ENCODE measurements at regions not wholly inside any gene's neighbourhood (a gene's known extent, or its start where the extent isn't known, plus 50 kb on each side); places are given as distances from the start of the nearest gene placed in this dataset.

DNA sequence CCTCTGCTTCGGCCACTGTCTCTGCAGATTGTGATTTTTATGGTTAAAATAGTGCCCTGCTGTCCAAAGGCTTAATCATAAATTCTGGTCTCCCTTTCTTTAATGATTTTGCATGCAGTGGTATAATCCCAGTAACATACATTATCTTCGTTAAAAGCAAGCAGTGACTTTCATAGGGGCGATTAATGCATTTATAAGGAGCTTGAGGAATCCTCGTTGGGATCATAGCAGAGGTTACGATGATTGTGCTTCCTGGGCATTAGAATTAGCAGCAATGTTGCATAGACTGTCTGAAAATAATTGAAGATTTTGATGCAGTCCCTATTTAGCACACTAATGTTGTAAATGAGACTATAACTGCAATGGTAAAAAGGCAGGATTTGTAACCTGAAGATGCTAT, 181.3 kb downstream of the PRL start:
- peaks cover 0 to 6% (median 0%) of the 10 kb centered on the region in 8 donors for H3K9me3 ChIP-seq
- no peaks in the 10 kb centered on the region for H3K4me1 ChIP-seq
- no peak for DNase-seq
- TF ChIP-seq POLR2AphosphoS5 (IDR thresholded peaks at IDR 0.05) (no peak), POLR2A (IDR thresholded peaks at IDR 0.05) (no peak)
- TF ChIP-seq, protein P1, sequence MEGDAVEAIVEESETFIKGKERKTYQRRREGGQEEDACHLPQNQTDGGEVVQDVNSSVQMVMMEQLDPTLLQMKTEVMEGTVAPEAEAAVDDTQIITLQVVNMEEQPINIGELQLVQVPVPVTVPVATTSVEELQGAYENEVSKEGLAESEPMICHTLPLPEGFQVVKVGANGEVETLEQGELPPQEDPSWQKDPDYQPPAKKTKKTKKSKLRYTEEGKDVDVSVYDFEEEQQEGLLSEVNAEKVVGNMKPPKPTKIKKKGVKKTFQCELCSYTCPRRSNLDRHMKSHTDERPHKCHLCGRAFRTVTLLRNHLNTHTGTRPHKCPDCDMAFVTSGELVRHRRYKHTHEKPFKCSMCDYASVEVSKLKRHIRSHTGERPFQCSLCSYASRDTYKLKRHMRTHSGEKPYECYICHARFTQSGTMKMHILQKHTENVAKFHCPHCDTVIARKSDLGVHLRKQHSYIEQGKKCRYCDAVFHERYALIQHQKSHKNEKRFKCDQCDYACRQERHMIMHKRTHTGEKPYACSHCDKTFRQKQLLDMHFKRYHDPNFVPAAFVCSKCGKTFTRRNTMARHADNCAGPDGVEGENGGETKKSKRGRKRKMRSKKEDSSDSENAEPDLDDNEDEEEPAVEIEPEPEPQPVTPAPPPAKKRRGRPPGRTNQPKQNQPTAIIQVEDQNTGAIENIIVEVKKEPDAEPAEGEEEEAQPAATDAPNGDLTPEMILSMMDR (IDR thresholded peaks at IDR 0.05 in 8 of 11, conservative IDR thresholded peaks at IDR 0.05 in 3 of 11) = no peak
- H3K27me3 ChIP-seq (replicated peaks in 1 of 7) = no peaks in the 10 kb centered on the region
- no peak overlapping the region for H3K27ac ChIP-seq
- 73 to 88% (median 79%) methylated on average over 5 of the region's 5 CpGs for WGBS, 5 donors
- intact Hi-C loops (cut with DNase I; ENCODE audit: low total_unique reads) = no loop called here
- H3K36me3 ChIP-seq = no peaks in the 10 kb centered on the region
- no peak overlapping the region for H3K4me3 ChIP-seq

DNA sequence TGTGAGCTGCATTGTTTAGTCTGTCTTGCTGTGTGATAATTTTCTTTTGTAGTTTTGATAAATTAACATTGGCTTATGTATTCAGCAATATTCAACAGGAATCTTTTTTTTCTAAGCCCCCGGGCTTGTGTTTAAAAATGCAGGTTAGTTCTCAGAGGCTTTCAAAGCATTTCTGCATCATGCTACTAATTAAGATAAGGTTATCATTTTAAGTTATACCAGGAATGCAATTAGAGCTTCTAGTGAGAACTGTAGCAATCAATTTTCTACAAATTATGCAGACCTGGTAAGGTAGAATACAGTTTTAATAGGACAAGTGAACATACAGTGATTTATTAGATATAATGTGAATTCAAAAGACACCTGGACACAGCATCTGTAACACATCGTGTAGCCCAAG, 179.2 kb downstream of the PRL start:
- 75 to 93% (median 87%) methylated on average over 2 of the region's 2 CpGs for WGBS, 5 donors
- TF ChIP-seq, protein P1 (IDR thresholded peaks at IDR 0.05 in 8 of 11, conservative IDR thresholded peaks at IDR 0.05 in 3 of 11) = no peak
- TF ChIP-seq POLR2AphosphoS5 (IDR thresholded peaks at IDR 0.05) = no peak
- no peak for TF ChIP-seq POLR2A (IDR thresholded peaks at IDR 0.05)

DNA sequence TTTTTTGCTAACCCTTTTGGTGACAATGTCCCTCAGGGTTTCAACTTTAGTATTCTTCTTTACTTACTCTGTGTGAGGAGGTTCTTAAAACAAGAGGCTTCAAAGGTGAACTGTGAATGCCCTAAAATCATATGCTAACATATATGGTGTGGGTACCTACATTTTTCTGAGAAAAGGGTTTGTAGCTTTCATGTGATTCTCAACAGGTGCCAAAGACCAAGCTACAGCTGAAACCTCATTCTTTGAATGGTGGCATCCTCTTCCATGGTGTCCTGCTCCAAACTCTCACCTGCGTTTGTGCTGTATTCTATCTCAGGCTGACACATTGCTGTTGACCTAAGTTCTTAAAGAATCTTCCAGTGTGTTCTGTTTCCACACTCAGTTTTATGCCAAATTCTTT, 177.3 kb downstream of the PRL start:
- 86 to 97% (median 94%) methylated on average over 1 of the region's 1 CpG for WGBS, 5 donors
- no peaks in the 10 kb centered on the region for H3K27me3 ChIP-seq (replicated peaks in 1 of 7)
- H3K4me1 ChIP-seq = no peaks in the 10 kb centered on the region
- no peak for TF ChIP-seq POLR2A (IDR thresholded peaks at IDR 0.05)
- no peak for TF ChIP-seq POLR2AphosphoS5 (IDR thresholded peaks at IDR 0.05)
- TF ChIP-seq, protein P1 (IDR thresholded peaks at IDR 0.05 in 8 of 11, conservative IDR thresholded peaks at IDR 0.05 in 3 of 11) = no peak
- H3K9me3 ChIP-seq = peaks cover 0 to 6% (median 0%) of the 10 kb centered on the region in 8 donors
- intact Hi-C loops (cut with DNase I; ENCODE audit: low total_unique reads) = no loop called here
- no peak overlapping the region for H3K27ac ChIP-seq
- DNase-seq = no peak
- no peak overlapping the region for H3K4me3 ChIP-seq
- no peaks in the 10 kb centered on the region for H3K36me3 ChIP-seq

More for the DNA sequence above, 179.2 kb downstream of the PRL start:
- Histone ChIP-seq H3K27ac (no peak overlapping the region), H3K36me3 (no peaks in the 10 kb centered on the region), H3K9me3 (peaks cover 0 to 6% (median 0%) of the 10 kb centered on the region in 8 donors), H3K27me3 (replicated peaks in 1 of 7) (no peaks in the 10 kb centered on the region), H3K4me1 (no peaks in the 10 kb centered on the region), H3K4me3 (no peak overlapping the region)
- intact Hi-C loops (cut with DNase I; ENCODE audit: low total_unique reads) = no loop called here
- DNase-seq = no peak

DNA sequence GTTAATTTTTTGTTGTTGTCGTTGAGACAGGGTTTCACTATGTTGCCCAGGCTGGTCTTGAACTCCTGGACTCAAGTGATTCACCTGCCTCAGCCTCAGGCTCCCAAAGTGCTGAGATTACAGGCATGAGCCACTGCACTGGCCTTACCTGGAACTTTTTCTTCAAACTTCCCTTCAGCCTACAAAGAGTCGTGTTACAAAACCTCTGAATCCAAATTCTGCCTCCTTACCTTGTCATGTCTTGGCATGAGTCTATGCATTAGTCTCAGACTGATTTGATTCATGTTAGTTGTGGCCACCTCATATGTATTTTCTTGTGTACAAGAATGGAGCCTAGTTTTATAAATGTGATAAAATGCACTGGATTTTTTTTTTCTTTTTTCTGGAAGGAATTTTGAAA, 172.1 kb downstream of the PRL start:
- Histone ChIP-seq H3K36me3 (no peaks in the 10 kb centered on the region), H3K4me3 (no peak overlapping the region), H3K27me3 (replicated peaks in 1 of 7) (no peaks in the 10 kb centered on the region), H3K4me1 (no peaks in the 10 kb centered on the region), H3K27ac (no peak overlapping the region), H3K9me3 (peaks cover 0 to 16% (median 11%) of the 10 kb centered on the region in 8 donors)
- TF ChIP-seq POLR2AphosphoS5 (IDR thresholded peaks at IDR 0.05) (no peak), POLR2A (IDR thresholded peaks at IDR 0.05) (no peak)
- TF ChIP-seq, protein P1 (IDR thresholded peaks at IDR 0.05 in 8 of 11, conservative IDR thresholded peaks at IDR 0.05 in 3 of 11) = no peak
- intact Hi-C loops (cut with DNase I; ENCODE audit: low total_unique reads) = no loop called here
- no peak for DNase-seq
- 81 to 89% (median 87%) methylated on average over 2 of the region's 2 CpGs for WGBS, 5 donors
